SK-N-SH (cell line): ENCODE measurements at regions not wholly inside any gene's neighbourhood (a gene's known extent, or its start where the extent isn't known, plus 50 kb on each side); places are given as distances from the start of the nearest gene placed in this dataset.
A peak's percentile ranks its signal among the peaks of the same experiment; 100 is the strongest.

Experiments
- CTCF ChIA-PET: fragments of 300-600, 350-600 bp; formaldehyde crosslinking; extraction: SDS; loops from one replicate; lab custom pipeline; 2021; lab: Yijun Ruan, JAX
- POLR2A ChIA-PET: fragments of 350-600 bp; sonication (Branson Sonifier 250); formaldehyde crosslinking; extraction: SDS; loops from one replicate; lab custom pipeline; 2020; ENCODE audit warnings: antibody characterized with exemption, inconsistent platforms; lab: Yijun Ruan, JAX
- DNase-seq: peaks from one replicate; pipeline ENCODE4 v3.0.0; 2012
- H2AFZ ChIP-seq: fragments of 200-600 bp; sonication (generic); 2 replicates; pipeline ENCODE4 v1.8.1; 2016; ENCODE audit warnings: antibody characterized with exemption, mild to moderate bottlenecking, low read depth
- H3F3A ChIP-seq: fragments of 200-600 bp; sonication (generic); replicated peaks from 2 replicates; pipeline ENCODE3; 2016; ENCODE audit warnings: antibody characterized with exemption, mild to moderate bottlenecking; ENCODE audit not compliant: insufficient read depth
- H3K27ac ChIP-seq, 2 experiments: fragments of 200-500 bp in 1 of 2; fragments of 200-600 bp in 1 of 2; sonication (Bioruptor generic) in 1 of 2; sonication (generic), shearing (Covaris generic) in 1 of 2; 2 replicates each; pipeline versions ENCODE4 v1.5.1 to v1.6.1; 2014 to 2016; ENCODE audit warnings: low read depth in 2 of 2, inconsistent platforms in 1 of 2, low read length in 1 of 2, mild to moderate bottlenecking in 1 of 2, mixed read lengths in 1 of 2
- H3K27me3 ChIP-seq: fragments of 200-600 bp; sonication (generic), shearing (Covaris generic); 2 replicates; pipeline ENCODE4 v1.6.1; 2016; ENCODE audit warnings: mixed run types; ENCODE audit not compliant: insufficient read depth
- H3K36me3 ChIP-seq, 2 experiments: fragments of 200-500 bp in 1 of 2; fragments of 200-600 bp in 1 of 2; sonication (Bioruptor generic) in 1 of 2; sonication (generic) in 1 of 2; replicated peaks in 1 of 2; 2 replicates each; pipeline versions ENCODE3 to v1.5.1; 2014 to 2016; ENCODE audit warnings: low read length in 1 of 2, mild to moderate bottlenecking in 1 of 2; ENCODE audit not compliant: insufficient read depth in 2 of 2, control insufficient read depth in 1 of 2
- H3K4me1 ChIP-seq, 2 experiments: fragments of 200-500 bp in 1 of 2; fragments of 200-600 bp in 1 of 2; sonication (Bioruptor generic) in 1 of 2; sonication (generic), shearing (Covaris generic) in 1 of 2; 2 replicates each; pipeline versions ENCODE4 v1.5.1 to v1.6.1; 2014 to 2016; ENCODE audit warnings: low read depth in 1 of 2, low read length in 1 of 2, mixed run types in 1 of 2; ENCODE audit not compliant: insufficient read depth in 2 of 2, control insufficient read depth in 1 of 2
- H3K4me2 ChIP-seq: fragments of 200-600 bp; sonication (generic), shearing (Covaris generic); 2 replicates; pipeline ENCODE4 v1.6.1; 2017; ENCODE audit warnings: mixed run types
- H3K4me3 ChIP-seq, 2 experiments: fragments of 200-500 bp in 1 of 2; fragments of 200-600 bp in 1 of 2; sonication (Bioruptor generic) in 1 of 2; sonication (generic), shearing (Covaris generic) in 1 of 2; 2 replicates each; pipeline versions ENCODE4 v1.5.1 to v1.8.1; 2014 to 2016; ENCODE audit warnings: low read depth in 2 of 2, inconsistent platforms in 1 of 2, low read length in 1 of 2, mild to moderate bottlenecking in 1 of 2, mixed read lengths in 1 of 2, moderate library complexity in 1 of 2
- H3K79me2 ChIP-seq: fragments of 200-600 bp; sonication (generic); 2 replicates; pipeline ENCODE4 v1.8.1; 2017; ENCODE audit warnings: mild to moderate bottlenecking; ENCODE audit not compliant: insufficient read depth
- H3K9ac ChIP-seq: fragments of 200-600 bp; sonication (generic); 2 replicates; pipeline ENCODE4 v1.6.1; 2017; ENCODE audit warnings: mixed run types
- H3K9me2 ChIP-seq: fragments of 200-600 bp; sonication (generic); 2 replicates; pipeline ENCODE4 v1.6.1; 2017; ENCODE audit warnings: mixed run types
- H3K9me3 ChIP-seq: fragments of 200-600 bp; sonication (generic); 2 replicates; pipeline ENCODE4 v1.6.1; 2017; ENCODE audit warnings: mixed run types, mild to moderate bottlenecking, moderate library complexity
- H4K20me1 ChIP-seq: fragments of 200-600 bp; sonication (generic); 2 replicates; pipeline ENCODE4 v1.6.1; 2017; ENCODE audit warnings: mild to moderate bottlenecking, mixed run types; ENCODE audit not compliant: insufficient read depth
- GABPA ChIP-seq: IDR thresholded peaks from 2 replicates; pipeline ENCODE4 v1.4.0; 2012; ENCODE audit warnings: low read depth, mild to moderate bottlenecking
- GATA2 ChIP-seq: sonication (generic); formaldehyde crosslinking; IDR thresholded peaks from 2 replicates; pipeline ENCODE4 v1.5.0; 2020; ENCODE audit warnings: mild to moderate bottlenecking, missing genetic modification reagents
- NFIC ChIP-seq: IDR thresholded peaks from 2 replicates; pipeline ENCODE4 v1.4.0; 2012; ENCODE audit warnings: borderline replicate concordance
- NRF1 ChIP-seq: IDR thresholded peaks from 2 replicates; pipeline ENCODE4 v1.6.1; 2012; ENCODE audit warnings: low read depth, mild to moderate bottlenecking, low read length
- RFX5 ChIP-seq: IDR thresholded peaks from 2 replicates; pipeline ENCODE4 v1.6.1; 2012; ENCODE audit warnings: mild to moderate bottlenecking, improper control_type of control experiment, low read length
- SIN3A ChIP-seq: IDR thresholded peaks from 2 replicates; pipeline ENCODE4 v1.6.1; 2012; ENCODE audit warnings: low read depth, mild to moderate bottlenecking, low read length, moderate library complexity, borderline replicate concordance
- TCF12 ChIP-seq: IDR thresholded peaks from 2 replicates; pipeline ENCODE4 v1.4.0; 2012
- WGBS: methylation state at CpG from one replicate; pipeline ENCODE4 v1.1.6; 2017; ENCODE audit warnings: low lambda C conversion rate; 5-methylcytosine and 5-hydroxymethylcytosine counted together
- TF ChIP-seq, protein P1 (sequence below): IDR thresholded peaks from 2 replicates; pipeline ENCODE4 v1.6.1; 2012; ENCODE audit warnings: mild to moderate bottlenecking, low read depth, low read length, moderate library complexity
- TF ChIP-seq, protein P2 (sequence below): fragments of 150-350 bp; IDR thresholded peaks from 2 replicates; pipeline ENCODE4 v1.6.1; 2016; ENCODE audit warnings: mild to moderate bottlenecking, low read depth, low read length

DNA sequence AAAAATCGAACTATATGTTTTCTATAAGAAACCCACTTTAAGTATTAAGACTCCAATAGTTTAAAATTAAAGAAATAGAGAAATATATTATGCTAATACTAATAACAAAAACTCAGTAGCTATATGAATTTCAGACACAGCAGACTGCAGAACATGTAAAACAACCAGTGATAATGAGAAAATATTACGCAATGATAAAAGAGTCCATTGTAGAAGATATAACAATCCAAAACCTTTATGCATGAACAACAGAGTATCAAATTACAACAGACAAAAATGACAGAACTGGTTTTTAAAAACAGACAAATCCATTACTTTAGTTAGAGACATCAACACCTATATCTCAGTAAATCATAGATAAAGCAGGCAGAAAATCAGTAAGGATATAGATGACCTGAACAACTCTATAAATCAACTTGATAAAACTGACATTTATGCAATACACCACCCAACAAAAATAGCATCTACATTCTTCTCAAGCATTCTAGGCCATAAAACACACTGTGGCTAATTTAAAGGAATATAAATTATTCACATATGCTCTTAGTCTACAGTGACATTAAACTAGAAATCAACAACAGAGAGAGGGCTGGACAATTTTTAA is 669.5 kb upstream of the GHITM start:
- ChIA-PET CTCF (no interaction called here), POLR2A (no interaction called here)
- 0 out of 2 replicates have a peak, but pooled peaks cover 3% of the 10 kb centered on the region for H3K9me2 ChIP-seq
- no peak overlapping the region for H3K4me2 ChIP-seq
- no peak overlapping the region for H2AFZ ChIP-seq
- no peaks in the 10 kb centered on the region for H3K9me3 ChIP-seq
- no peak overlapping the region for H3K4me3 ChIP-seq
- no peak for DNase-seq
- H4K20me1 ChIP-seq, result no peaks in the 10 kb centered on the region
- H3K27me3 ChIP-seq, result no peaks in the 10 kb centered on the region
- no peak overlapping the region for H3K9ac ChIP-seq
- H3K27ac ChIP-seq, result no peak overlapping the region
- 61% methylated on average over 2 of the region's 2 CpGs for WGBS
- no peaks in the 10 kb centered on the region for H3F3A ChIP-seq
- H3K4me1 ChIP-seq, result no peaks in the 10 kb centered on the region
- no peaks in the 10 kb centered on the region for H3K79me2 ChIP-seq
- TF ChIP-seq GABPA (no peak), NFIC (no peak), RFX5 (no peak), SIN3A (no peak), TCF12 (no peak), GATA2 (CRISPR knock-in tag) (peak; percentile 77)
- TF ChIP-seq, protein P1, sequence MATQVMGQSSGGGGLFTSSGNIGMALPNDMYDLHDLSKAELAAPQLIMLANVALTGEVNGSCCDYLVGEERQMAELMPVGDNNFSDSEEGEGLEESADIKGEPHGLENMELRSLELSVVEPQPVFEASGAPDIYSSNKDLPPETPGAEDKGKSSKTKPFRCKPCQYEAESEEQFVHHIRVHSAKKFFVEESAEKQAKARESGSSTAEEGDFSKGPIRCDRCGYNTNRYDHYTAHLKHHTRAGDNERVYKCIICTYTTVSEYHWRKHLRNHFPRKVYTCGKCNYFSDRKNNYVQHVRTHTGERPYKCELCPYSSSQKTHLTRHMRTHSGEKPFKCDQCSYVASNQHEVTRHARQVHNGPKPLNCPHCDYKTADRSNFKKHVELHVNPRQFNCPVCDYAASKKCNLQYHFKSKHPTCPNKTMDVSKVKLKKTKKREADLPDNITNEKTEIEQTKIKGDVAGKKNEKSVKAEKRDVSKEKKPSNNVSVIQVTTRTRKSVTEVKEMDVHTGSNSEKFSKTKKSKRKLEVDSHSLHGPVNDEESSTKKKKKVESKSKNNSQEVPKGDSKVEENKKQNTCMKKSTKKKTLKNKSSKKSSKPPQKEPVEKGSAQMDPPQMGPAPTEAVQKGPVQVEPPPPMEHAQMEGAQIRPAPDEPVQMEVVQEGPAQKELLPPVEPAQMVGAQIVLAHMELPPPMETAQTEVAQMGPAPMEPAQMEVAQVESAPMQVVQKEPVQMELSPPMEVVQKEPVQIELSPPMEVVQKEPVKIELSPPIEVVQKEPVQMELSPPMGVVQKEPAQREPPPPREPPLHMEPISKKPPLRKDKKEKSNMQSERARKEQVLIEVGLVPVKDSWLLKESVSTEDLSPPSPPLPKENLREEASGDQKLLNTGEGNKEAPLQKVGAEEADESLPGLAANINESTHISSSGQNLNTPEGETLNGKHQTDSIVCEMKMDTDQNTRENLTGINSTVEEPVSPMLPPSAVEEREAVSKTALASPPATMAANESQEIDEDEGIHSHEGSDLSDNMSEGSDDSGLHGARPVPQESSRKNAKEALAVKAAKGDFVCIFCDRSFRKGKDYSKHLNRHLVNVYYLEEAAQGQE, result no peak
- TF ChIP-seq, protein P2, sequence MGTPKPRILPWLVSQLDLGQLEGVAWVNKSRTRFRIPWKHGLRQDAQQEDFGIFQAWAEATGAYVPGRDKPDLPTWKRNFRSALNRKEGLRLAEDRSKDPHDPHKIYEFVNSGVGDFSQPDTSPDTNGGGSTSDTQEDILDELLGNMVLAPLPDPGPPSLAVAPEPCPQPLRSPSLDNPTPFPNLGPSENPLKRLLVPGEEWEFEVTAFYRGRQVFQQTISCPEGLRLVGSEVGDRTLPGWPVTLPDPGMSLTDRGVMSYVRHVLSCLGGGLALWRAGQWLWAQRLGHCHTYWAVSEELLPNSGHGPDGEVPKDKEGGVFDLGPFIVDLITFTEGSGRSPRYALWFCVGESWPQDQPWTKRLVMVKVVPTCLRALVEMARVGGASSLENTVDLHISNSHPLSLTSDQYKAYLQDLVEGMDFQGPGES, result no peak
- TF ChIP-seq, all 33 proteins: peak for 1
- no peaks in the 10 kb centered on the region for H3K36me3 ChIP-seq

DNA sequence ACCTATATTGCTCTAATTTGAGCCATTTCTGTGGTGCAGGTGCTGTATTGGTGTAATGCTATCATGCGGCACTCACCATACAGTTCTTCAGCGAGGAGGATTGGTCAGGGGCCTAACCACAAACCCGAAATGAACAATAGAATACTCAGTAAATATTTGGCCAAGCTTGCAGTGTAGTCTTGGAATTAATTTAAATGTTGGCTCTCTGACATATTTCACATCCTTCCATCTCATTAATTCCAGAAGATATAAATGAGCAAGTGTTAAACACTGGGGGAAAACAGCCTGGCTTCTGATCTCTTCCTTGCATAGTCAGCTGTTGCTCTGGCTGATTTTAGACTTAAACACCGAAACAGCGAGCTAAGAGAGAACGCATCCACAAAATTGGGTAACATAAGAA is 663.1 kb upstream of the GHITM start:
- Histone ChIP-seq H3K9me2 (no peaks in the 10 kb centered on the region), H3K9ac (no peak overlapping the region), H3K27me3 (no peaks in the 10 kb centered on the region), H3K4me2 (no peak overlapping the region), H3F3A (no peaks in the 10 kb centered on the region), H3K36me3 (no peaks in the 10 kb centered on the region), H3K27ac (no peak overlapping the region), H3K9me3 (no peaks in the 10 kb centered on the region), H4K20me1 (no peaks in the 10 kb centered on the region), H2AFZ (no peak overlapping the region), H3K79me2 (no peaks in the 10 kb centered on the region)
- ChIA-PET CTCF (no interaction called here), POLR2A (no interaction called here)
- WGBS, result 56% methylated on average over 6 of the region's 6 CpGs
- TF ChIP-seq, protein P1, result no peak
- TF ChIP-seq NRF1, result no peak
- TF ChIP-seq, all 33 proteins: peak for 0
- Histone ChIP-seq H3K4me3 (no peak overlapping the region), H3K4me1 (no peaks in the 10 kb centered on the region)
- DNase-seq, result no peak
